PC-9 (cell line): ENCODE measurements at regions not wholly inside any gene's neighbourhood (a gene's known extent, or its start where the extent isn't known, plus 50 kb on each side); places are given as distances from the start of the nearest gene placed in this dataset.

Experiments
- BruUV-seq: library from RNA; stranded (reverse); fragments of 400-500 nt; replicated peaks from 2 replicates; lab custom pipeline; 2021; lab: Mats Ljungman, UMichigan
- CTCF ChIA-PET: fragments of 300-600 bp; sonication (Branson Sonifier 250); formaldehyde crosslinking; loops from one replicate; lab custom pipeline; 2022; ENCODE audit warnings: antibody characterized with exemption; lab: Charles Lee
- POLR2A ChIA-PET: fragments of 300-600 bp; sonication (Branson Sonifier 250); formaldehyde crosslinking; loops from one replicate; lab custom pipeline; 2022; ENCODE audit warnings: antibody characterized with exemption; ENCODE audit not compliant: unreplicated experiment; lab: Charles Lee
- DNase-seq, 2 experiments: peaks; one replicate each; pipeline versions ENCODE4 v3.0.0 to v3.0.0-alpha.2; 2015 to 2022; ENCODE audit warnings: mixed read lengths in 1 of 2
- H2AFZ ChIP-seq: fragments of 200-600 bp; sonication (generic); 2 replicates; pipeline ENCODE4 v1.8.1; 2017; ENCODE audit warnings: antibody characterized with exemption
- H3F3A ChIP-seq: fragments of 200-600 bp; sonication (generic); 2 replicates; pipeline ENCODE4 v1.8.1; 2017; ENCODE audit warnings: antibody characterized with exemption, mild to moderate bottlenecking, low read depth; ENCODE audit not compliant: insufficient read depth
- H3K27ac ChIP-seq: fragments of 200-600 bp; sonication (generic); 2 replicates; pipeline ENCODE4 v1.6.1; 2016; ENCODE audit warnings: mixed run types
- H3K27me3 ChIP-seq: fragments of 200-600 bp; sonication (generic); 2 replicates; pipeline ENCODE4 v1.6.1; 2016; ENCODE audit warnings: low read depth, mixed run types; ENCODE audit not compliant: insufficient read depth
- H3K36me3 ChIP-seq: fragments of 200-600 bp; sonication (generic); 2 replicates; pipeline ENCODE4 v1.6.1; 2016; ENCODE audit warnings: low read depth, mixed run types
- H3K4me1 ChIP-seq: fragments of 200-600 bp; sonication (generic); replicated peaks from 2 replicates; pipeline ENCODE4 v1.6.1; 2016; ENCODE audit warnings: mixed run types; ENCODE audit not compliant: insufficient read depth
- H3K4me2 ChIP-seq: fragments of 200-600 bp; sonication (generic); 2 replicates; pipeline ENCODE4 v1.6.1; 2017; ENCODE audit warnings: mixed run types
- H3K4me3 ChIP-seq: fragments of 200-600 bp; sonication (generic); 2 replicates; pipeline ENCODE4 v1.6.1; 2016; ENCODE audit warnings: mixed run types
- H3K79me2 ChIP-seq: fragments of 200-600 bp; sonication (generic); 2 replicates; pipeline ENCODE4 v1.6.1; 2017; ENCODE audit warnings: low read depth, mixed run types
- H3K9me2 ChIP-seq: fragments of 200-600 bp; sonication (generic); 2 replicates; pipeline ENCODE4 v1.8.1; 2017; ENCODE audit warnings: mild to moderate bottlenecking; ENCODE audit not compliant: insufficient read depth
- H3K9me3 ChIP-seq: fragments of 200-600 bp; sonication (generic); 2 replicates; pipeline ENCODE4 v1.8.1; 2016; ENCODE audit warnings: low read depth; ENCODE audit not compliant: insufficient read depth
- H4K20me1 ChIP-seq: fragments of 200-600 bp; sonication (generic); 2 replicates; pipeline ENCODE4 v1.8.1; 2017; ENCODE audit not compliant: insufficient read depth
- EZH2 ChIP-seq: fragments of 200-600 bp; sonication (generic); IDR thresholded peaks from 2 replicates; pipeline ENCODE4 v1.8.0; 2017; ENCODE audit warnings: antibody characterized with exemption, low read depth
- intact Hi-C: fragments of 100-400 bp; cut with micrococcal nuclease; formaldehyde crosslinking; loops from one replicate; pipeline ENCODE4 v1.10.0; 2022; ENCODE audit not compliant: unreplicated experiment
- TF ChIP-seq, protein P1 (sequence below): fragments of 200-600 bp; sonication (generic); conservative IDR thresholded peaks from 2 replicates; pipeline ENCODE4 v1.6.1; 2017; ENCODE audit warnings: mixed run types, antibody characterized with exemption, mild to moderate bottlenecking, moderate library complexity

DNA sequence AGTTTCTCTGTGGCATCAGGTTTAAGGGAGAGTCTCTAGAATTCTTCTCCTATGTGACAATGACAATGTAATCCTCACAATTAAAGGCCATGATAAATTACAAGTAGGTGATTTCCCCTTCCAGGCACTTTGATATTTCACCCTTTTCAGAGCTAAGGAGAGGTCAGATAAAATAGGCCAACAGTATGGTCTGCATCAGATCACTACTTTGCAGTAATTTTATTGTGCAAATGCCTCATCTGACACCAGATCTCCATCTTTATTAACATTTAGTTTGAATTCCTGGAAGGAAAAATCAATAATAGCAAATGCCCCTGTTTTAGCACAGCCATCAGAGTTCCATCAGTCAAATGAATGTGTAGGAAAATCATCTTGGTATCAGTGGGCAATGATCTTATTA is 72.8 kb upstream of the RAB27B start:
- Histone ChIP-seq H3K4me3 (no peak overlapping the region), H3K9me2 (no peaks in the 10 kb centered on the region), H3K36me3 (no peaks in the 10 kb centered on the region), H3K9me3 (0 out of 2 replicates have a peak, but pooled peaks cover 3% of the 10 kb centered on the region), H3K27ac (no peak overlapping the region), H3K4me2 (no peak overlapping the region), H2AFZ (no peak overlapping the region), H3K79me2 (no peaks in the 10 kb centered on the region), H3K27me3 (no peaks in the 10 kb centered on the region), H3K4me1 (no peaks in the 10 kb centered on the region), H4K20me1 (no peaks in the 10 kb centered on the region), H3F3A (no peaks in the 10 kb centered on the region)
- ChIA-PET POLR2A (no interaction called here), CTCF (no interaction called here)
- no peak for TF ChIP-seq EZH2
- TF ChIP-seq, protein P1, sequence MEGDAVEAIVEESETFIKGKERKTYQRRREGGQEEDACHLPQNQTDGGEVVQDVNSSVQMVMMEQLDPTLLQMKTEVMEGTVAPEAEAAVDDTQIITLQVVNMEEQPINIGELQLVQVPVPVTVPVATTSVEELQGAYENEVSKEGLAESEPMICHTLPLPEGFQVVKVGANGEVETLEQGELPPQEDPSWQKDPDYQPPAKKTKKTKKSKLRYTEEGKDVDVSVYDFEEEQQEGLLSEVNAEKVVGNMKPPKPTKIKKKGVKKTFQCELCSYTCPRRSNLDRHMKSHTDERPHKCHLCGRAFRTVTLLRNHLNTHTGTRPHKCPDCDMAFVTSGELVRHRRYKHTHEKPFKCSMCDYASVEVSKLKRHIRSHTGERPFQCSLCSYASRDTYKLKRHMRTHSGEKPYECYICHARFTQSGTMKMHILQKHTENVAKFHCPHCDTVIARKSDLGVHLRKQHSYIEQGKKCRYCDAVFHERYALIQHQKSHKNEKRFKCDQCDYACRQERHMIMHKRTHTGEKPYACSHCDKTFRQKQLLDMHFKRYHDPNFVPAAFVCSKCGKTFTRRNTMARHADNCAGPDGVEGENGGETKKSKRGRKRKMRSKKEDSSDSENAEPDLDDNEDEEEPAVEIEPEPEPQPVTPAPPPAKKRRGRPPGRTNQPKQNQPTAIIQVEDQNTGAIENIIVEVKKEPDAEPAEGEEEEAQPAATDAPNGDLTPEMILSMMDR = no peak
- intact Hi-C loops = no loop called here
- BruUV-seq = no TSS peak
- DNase-seq = no peak

DNA sequence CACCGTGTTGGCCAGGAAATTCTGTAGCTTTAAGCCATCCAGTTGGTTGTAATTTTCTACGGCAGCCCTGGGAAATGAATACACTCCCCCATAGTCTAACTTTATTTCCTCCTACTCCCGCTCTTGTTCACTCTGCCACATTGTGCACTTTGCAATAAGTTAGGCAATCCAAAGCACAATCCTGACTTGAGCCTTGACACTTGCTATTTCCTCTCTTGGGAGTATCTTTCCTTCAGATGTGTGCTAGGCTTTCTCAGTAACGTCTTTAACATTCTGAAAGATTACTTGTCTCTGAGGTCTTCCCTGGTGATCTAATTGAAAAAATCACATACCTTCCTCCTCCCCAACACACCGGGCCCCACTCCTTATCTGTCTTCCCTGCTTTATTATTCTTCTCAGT is 65.9 kb upstream of the RAB27B start:
- no peak for DNase-seq
- Histone ChIP-seq H2AFZ (no peak overlapping the region), H4K20me1 (no peaks in the 10 kb centered on the region), H3K79me2 (no peaks in the 10 kb centered on the region), H3K9me2 (no peaks in the 10 kb centered on the region), H3K27me3 (no peaks in the 10 kb centered on the region), H3F3A (peaks cover 27% of the 10 kb centered on the region), H3K4me1 (peaks cover 36% of the 10 kb centered on the region), H3K36me3 (no peaks in the 10 kb centered on the region), H3K9me3 (peaks cover 3% of the 10 kb centered on the region; the same call in 1 of the 2 replicates), H3K4me3 (no peak overlapping the region), H3K4me2 (no peak overlapping the region), H3K27ac (no peak overlapping the region)
- intact Hi-C loops = no loop called here
- POLR2A ChIA-PET = no interaction called here
- TF ChIP-seq EZH2 = no peak
- TF ChIP-seq, protein P1 = no peak
- CTCF ChIA-PET = no interaction called here
- BruUV-seq = no TSS peak

DNA sequence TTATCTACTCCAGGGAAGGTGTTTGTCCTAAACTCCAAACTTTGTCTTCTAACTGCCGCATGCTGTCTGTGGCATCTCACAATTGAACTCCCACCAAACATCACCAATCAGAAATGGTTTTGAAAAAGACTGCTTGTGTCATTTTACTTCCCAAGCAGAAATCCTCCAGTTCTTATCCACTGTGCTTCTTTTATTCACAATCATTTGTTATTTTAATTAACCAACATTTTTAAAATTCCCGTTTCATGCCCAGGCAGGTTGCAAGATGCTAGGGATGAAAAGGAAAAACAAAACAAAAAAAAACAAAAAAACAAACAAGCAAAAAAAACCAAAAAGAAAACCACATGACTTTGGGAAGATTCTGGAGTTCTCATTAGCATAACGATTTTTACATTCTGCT is 63.5 kb upstream of the RAB27B start:
- H3K36me3 ChIP-seq = no peaks in the 10 kb centered on the region
- no peaks in the 10 kb centered on the region for H3K79me2 ChIP-seq
- TF ChIP-seq, protein P1 = no peak
- no peak for TF ChIP-seq EZH2
- 0 out of 2 replicates have a peak overlapping the region, but pooled peaks have one; percentile 20 for H3K4me3 ChIP-seq
- CTCF ChIA-PET = no interaction called here
- intact Hi-C loops = no loop called here
- no peaks in the 10 kb centered on the region for H3K27me3 ChIP-seq
- peaks cover 10% of the 10 kb centered on the region; the same call in 1 of the 2 replicates for H3K9me3 ChIP-seq
- H3K4me1 ChIP-seq = peaks cover 60% of the 10 kb centered on the region
- no peaks in the 10 kb centered on the region for H3K9me2 ChIP-seq
- POLR2A ChIA-PET = no interaction called here
- DNase-seq = no peak
- no TSS peak for BruUV-seq
- H3K4me2 ChIP-seq = peak overlapping the region; percentile 70
- H3F3A ChIP-seq = peaks cover 36% of the 10 kb centered on the region
- peak overlapping the region; percentile 96 for H3K27ac ChIP-seq
- no peaks in the 10 kb centered on the region for H4K20me1 ChIP-seq
- no peak overlapping the region; the same call in 1 of the 2 replicates for H2AFZ ChIP-seq
